NT2/D1 (cell line): ENCODE measurements at regions not wholly inside any gene's neighbourhood (a gene's known extent, or its start where the extent isn't known, plus 50 kb on each side); places are given as distances from the start of the nearest gene placed in this dataset.

ENCODE experiments used
- DNase-seq: peaks from one replicate; pipeline ENCODE4 v3.0.0-alpha.2; 2011; ENCODE audit warnings: low read depth, low spot score
- H3K27me3 ChIP-seq: 2 replicates; pipeline ENCODE4 v1.6.0; 2011; ENCODE audit warnings: mild to moderate bottlenecking; ENCODE audit not compliant: insufficient read length, insufficient read depth
- H3K36me3 ChIP-seq: 2 replicates; pipeline ENCODE4 v1.6.1; 2011; ENCODE audit warnings: mild to moderate bottlenecking, low read length, mixed read lengths; ENCODE audit not compliant: insufficient read depth, insufficient read length
- H3K4me1 ChIP-seq: 2 replicates; pipeline ENCODE4 v1.5.1; 2011; ENCODE audit not compliant: insufficient read depth, insufficient read length
- H3K4me3 ChIP-seq: 2 replicates; pipeline ENCODE4 v1.5.1; 2011; ENCODE audit warnings: low read depth; ENCODE audit not compliant: insufficient read length
- H3K9ac ChIP-seq: 2 replicates; pipeline ENCODE4 v1.6.0; 2011; ENCODE audit warnings: low read depth; ENCODE audit not compliant: insufficient read length
- H3K9me3 ChIP-seq: 2 replicates; pipeline ENCODE4 v1.5.1; 2011; ENCODE audit warnings: mild to moderate bottlenecking, low read length; ENCODE audit not compliant: insufficient read depth
- SUZ12 ChIP-seq: IDR thresholded peaks from 2 replicates; pipeline ENCODE4 v1.6.1; 2011; ENCODE audit not compliant: insufficient read length, insufficient read depth; ENCODE audit errors: extremely low read depth
- YY1 ChIP-seq: IDR thresholded peaks from 2 replicates; pipeline ENCODE4 v1.6.1; 2011; ENCODE audit not compliant: insufficient read length, insufficient read depth
- ZNF274 ChIP-seq: IDR thresholded peaks from 2 replicates; pipeline ENCODE4 v1.6.1; 2011; ENCODE audit warnings: mild to moderate bottlenecking, low read depth, low read length

- Histone ChIP-seq H3K4me1 (no peaks in the 10 kb centered on the region), H3K9me3 (no peaks in the 10 kb centered on the region), H3K9ac (no peak overlapping the region), H3K36me3 (no peaks in the 10 kb centered on the region), H3K27me3 (no peaks in the 10 kb centered on the region), H3K4me3 (no peak overlapping the region)
- no peak for DNase-seq
- no peak for TF ChIP-seq SUZ12
- TF ChIP-seq ZNF274 = no peak
- no peak for TF ChIP-seq YY1
Measured at GRCh38 chr10:130631142-130632096, 495.2 kb downstream of the GLRX3 start.

GRCh38 chr10:130634816-130635215 lies 498.6 kb downstream of the GLRX3 start:
- DNase-seq = no peak
- Histone ChIP-seq H3K27me3 (no peaks in the 10 kb centered on the region), H3K4me3 (no peak overlapping the region), H3K36me3 (no peaks in the 10 kb centered on the region), H3K9ac (no peak overlapping the region), H3K4me1 (no peaks in the 10 kb centered on the region), H3K9me3 (no peaks in the 10 kb centered on the region)
- no peak for TF ChIP-seq ZNF274
- TF ChIP-seq YY1 = no peak
- TF ChIP-seq SUZ12 = no peak

DNA sequence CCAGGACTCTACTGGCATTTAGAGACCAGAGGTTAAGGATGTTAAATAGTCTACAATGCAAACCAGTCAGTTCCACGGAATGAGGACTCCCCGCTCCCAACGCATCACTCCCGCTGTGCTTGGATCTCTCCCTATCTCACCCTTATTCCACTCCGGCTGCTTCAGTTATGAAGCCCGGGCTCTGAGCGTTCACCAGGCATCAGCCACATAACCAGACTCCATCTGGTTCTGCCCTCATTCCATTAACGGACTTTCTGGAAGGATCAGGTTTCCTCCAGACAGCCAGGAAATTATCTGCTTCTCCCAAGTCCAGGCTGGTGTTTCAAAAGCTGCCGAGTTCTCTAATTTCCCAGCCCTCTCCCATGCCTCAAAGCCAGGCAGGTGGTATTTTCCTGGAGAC lies 499.3 kb downstream of the GLRX3 start:
- Histone ChIP-seq H3K4me3 (no peak overlapping the region), H3K4me1 (no peaks in the 10 kb centered on the region), H3K27me3 (no peaks in the 10 kb centered on the region), H3K9ac (no peak overlapping the region), H3K9me3 (no peaks in the 10 kb centered on the region), H3K36me3 (no peaks in the 10 kb centered on the region)
- no peak for DNase-seq
- TF ChIP-seq ZNF274 = no peak

GRCh38 chr10:130636313-130636930 lies 500.2 kb downstream of the GLRX3 start:
- no peak for DNase-seq
- no peaks in the 10 kb centered on the region for H3K4me1 ChIP-seq
- no peaks in the 10 kb centered on the region for H3K27me3 ChIP-seq
- no peak overlapping the region for H3K9ac ChIP-seq
- TF ChIP-seq YY1 (no peak), ZNF274 (no peak), SUZ12 (no peak)
- H3K4me3 ChIP-seq = no peak overlapping the region
- H3K9me3 ChIP-seq = no peaks in the 10 kb centered on the region
- H3K36me3 ChIP-seq = no peaks in the 10 kb centered on the region

DNA sequence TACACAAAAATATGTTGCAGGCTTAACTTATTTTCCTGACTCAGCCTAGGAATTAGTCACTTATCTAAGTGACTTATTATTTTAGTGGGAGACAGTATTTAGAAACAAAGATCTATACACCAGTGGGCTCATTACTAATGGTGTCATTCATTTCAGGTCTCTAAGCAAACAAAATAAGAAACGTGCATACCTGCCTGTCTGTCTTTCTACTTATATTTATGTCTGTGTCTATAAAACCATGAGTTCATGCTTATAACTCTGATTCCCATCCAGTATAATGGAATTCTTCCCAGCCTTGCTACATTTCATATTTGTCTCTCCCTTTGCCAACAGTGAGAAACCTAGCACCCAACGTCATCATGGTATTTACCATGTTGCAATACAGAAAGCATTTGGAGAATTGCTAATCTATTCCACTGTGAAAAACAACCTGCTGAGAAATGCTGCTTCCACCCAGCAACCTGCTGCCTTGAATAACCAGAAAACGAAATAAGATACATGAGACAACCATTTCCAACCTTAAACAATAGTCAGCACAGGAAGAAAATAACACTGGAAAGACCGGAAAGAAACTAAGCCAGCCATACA lies 501.0 kb downstream of the GLRX3 start:
- no peak for TF ChIP-seq SUZ12
- TF ChIP-seq YY1 = no peak
- no peak for TF ChIP-seq ZNF274
- DNase-seq = no peak
- Histone ChIP-seq H3K27me3 (no peaks in the 10 kb centered on the region), H3K36me3 (no peaks in the 10 kb centered on the region), H3K4me1 (no peaks in the 10 kb centered on the region), H3K9me3 (no peaks in the 10 kb centered on the region), H3K4me3 (no peak overlapping the region), H3K9ac (no peak overlapping the region)

DNA sequence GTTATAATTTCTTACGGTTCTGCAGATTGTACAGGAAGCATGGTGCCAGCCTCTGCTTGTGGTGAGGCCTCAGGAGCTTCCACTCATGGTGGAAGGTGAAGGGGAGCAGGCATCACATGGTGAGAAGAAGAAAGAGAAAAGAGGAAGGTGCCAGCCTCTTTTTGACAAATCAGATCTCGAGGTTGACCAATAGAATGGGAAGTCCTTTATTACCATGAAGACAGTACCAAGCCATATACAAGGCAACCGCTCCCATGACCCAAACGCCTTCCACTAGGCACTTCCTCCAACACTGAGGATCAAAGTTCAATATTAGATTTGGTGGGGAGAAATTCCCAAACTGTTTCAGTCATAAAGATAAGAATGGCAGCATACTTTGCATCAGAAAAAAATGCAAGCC lies 502.8 kb downstream of the GLRX3 start:
- no peak for DNase-seq
- H3K36me3 ChIP-seq = no peaks in the 10 kb centered on the region
- no peaks in the 10 kb centered on the region for H3K9me3 ChIP-seq
- no peaks in the 10 kb centered on the region for H3K27me3 ChIP-seq
- H3K4me1 ChIP-seq = no peaks in the 10 kb centered on the region
- H3K9ac ChIP-seq = no peak overlapping the region
- H3K4me3 ChIP-seq = no peak overlapping the region
- no peak for TF ChIP-seq ZNF274
- TF ChIP-seq YY1 = no peak
- TF ChIP-seq SUZ12 = no peak

DNA sequence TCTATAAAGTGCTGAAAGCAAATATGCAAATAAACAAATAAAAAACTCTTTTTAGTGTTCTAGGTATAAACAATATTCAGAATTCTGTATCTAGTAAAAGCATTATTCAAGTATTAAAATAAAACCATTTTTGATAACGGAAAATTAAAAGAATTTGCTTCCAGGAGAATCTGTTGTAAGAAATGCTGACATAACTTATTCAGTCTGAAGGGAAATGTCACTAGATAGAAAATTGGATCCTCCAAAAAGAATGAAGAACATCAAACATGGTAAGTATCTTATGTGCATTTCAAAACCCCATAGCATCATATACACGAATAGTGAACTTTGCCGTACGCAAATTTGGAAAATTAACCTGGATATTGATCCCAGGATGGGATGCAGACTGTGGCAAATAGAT lies 506.7 kb downstream of the GLRX3 start:
- TF ChIP-seq ZNF274 (no peak), YY1 (no peak), SUZ12 (no peak)
- Histone ChIP-seq H3K9me3 (no peaks in the 10 kb centered on the region), H3K9ac (no peak overlapping the region), H3K27me3 (no peaks in the 10 kb centered on the region), H3K4me3 (no peak overlapping the region), H3K36me3 (no peaks in the 10 kb centered on the region), H3K4me1 (peaks cover 2% of the 10 kb centered on the region)
- DNase-seq = no peak
